GM18526 (cell line): ENCODE measurements at regions not wholly inside any gene's neighbourhood (a gene's known extent, or its start where the extent isn't known, plus 50 kb on each side); places are given as distances from the start of the nearest gene placed in this dataset.

Experiments
- POLR2A ChIP-seq: IDR thresholded peaks from 3 replicates; pipeline ENCODE4 v1.6.1; 2011; ENCODE audit not compliant: insufficient read length; ENCODE audit errors: extremely low read depth

GRCh38 chr21:43364261-43364510 is 62.7 kb downstream of the SIK1 start:
- no peak for TF ChIP-seq POLR2A

DNA sequence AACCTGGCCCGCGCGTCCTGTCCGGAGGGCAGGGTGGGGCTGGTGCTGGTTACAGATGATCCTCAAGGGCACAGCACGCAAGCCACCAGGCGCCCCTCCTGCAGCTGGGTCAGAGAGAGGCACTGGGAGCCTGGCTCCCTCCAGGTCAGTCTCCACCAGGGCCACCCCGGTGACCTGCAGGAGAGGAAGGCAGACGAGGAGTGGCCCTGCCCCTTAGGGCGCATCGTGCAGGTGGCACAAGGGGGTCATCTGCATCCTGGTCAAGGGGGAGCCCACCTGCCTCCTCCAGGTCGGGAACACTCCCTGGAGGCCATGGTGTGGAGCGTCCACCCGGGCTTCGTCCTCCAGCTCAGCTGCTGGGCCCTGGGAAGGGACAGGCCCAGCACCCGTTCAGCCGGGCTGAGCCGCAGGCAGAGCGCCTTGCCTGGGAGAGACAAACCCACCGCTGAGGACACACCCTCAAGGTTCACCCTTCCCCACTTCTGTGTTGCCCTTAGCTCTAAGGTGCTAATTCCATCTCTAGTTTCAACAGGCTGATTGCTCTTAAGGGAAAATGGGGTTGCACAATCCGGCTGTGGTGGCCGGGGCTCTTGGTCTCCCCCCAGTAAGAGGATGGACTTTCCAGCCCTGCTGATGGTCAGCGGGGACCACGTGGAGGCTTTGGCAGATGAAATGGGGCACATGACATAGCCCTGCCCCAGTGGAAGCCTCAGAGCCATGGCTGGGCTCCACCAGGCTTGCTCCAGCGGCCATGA is 63.2 kb downstream of the SIK1 start:
- TF ChIP-seq POLR2A = no peak

GRCh38 chr21:43362915-43363314 is 64.0 kb downstream of the SIK1 start:
- no peak for TF ChIP-seq POLR2A

DNA sequence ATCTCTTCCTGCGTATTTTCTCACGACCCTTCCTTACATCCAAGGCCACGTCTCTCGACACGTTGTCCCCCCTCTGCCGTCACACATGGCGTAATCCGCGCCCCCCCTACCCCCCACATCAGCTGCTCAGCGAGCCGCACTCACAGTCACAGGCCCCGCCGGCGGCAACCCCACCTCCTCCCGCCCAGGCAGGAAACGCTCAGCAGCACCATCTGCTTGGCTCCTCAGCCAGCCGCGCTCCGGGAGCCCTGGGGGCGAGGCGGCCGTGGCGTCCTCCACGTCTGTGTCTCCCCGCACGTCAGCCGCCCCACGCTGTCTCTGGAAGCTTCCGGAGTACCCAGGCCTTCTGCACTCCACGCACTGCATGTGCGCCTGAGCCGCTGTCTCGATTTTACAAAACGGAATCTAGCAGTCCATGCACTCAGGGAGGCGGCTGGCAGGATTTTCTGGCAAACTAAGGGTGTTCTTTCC is 64.6 kb downstream of the SIK1 start:
- peak; percentile 30 for TF ChIP-seq POLR2A

GRCh38 chr21:43361493-43362296 is 65.2 kb downstream of the SIK1 start:
- peak; percentile 30 for TF ChIP-seq POLR2A

DNA sequence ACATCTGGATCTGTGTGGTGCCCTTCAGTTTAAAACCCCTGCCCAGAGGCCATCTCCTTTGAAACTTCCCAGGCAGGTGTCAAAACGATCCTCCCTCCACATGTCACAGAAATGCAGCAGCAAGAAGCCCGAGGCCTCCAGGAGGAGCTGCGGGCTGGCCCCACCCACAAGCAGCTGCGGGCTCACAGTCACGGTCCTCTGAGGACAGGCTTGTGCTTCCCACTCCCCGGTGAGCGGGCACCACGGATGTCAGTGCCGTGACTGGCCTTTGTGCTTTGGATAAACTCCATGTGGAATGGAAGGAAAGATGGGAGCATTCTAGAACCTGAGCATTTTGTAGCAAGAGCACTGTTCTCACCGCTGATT is 65.8 kb downstream of the SIK1 start:
- TF ChIP-seq POLR2A = no peak

DNA sequence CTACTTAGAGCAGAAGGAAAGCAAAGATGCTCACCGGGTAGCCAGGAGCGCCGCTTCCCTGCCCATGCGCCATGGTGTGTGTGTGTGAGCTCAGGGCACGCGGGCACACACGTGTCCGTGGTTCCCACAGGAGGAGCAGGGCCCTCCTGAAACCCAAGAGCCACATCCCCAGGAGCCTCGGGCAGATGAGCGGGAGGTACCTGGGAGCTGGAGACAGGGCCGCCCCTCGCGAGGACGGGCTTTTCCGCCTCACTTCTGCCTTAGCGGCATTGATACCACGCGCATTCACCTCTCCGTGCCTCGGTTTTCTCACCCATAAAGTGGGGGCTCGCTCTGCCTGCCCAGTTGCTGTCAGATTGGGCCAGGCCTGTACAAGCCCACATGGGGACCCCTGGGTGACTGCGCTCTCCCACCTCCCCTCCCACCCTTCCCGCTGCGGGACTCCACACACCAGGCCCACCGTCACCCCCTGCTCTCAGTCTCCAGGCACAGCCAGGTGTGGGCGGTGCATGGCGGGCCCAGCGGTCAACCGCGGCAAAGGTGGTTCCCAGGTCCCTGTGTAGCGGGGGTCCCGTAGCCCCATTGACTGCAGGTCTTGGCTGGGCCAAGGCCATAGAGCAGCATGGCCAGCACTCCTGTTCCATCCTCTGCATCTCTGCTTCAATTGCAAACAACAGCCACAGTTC is 66.3 kb downstream of the SIK1 start:
- no peak for TF ChIP-seq POLR2A

- no peak for TF ChIP-seq POLR2A
These were observed 67.8 kb downstream of the SIK1 start for GRCh38 chr21:43358940-43359822.

- TF ChIP-seq POLR2A = no peak
These were observed 69.1 kb downstream of the SIK1 start for GRCh38 chr21:43357715-43358430.

GRCh38 chr21:43355925-43356289 is 71.0 kb downstream of the SIK1 start:
- TF ChIP-seq POLR2A = no peak

DNA sequence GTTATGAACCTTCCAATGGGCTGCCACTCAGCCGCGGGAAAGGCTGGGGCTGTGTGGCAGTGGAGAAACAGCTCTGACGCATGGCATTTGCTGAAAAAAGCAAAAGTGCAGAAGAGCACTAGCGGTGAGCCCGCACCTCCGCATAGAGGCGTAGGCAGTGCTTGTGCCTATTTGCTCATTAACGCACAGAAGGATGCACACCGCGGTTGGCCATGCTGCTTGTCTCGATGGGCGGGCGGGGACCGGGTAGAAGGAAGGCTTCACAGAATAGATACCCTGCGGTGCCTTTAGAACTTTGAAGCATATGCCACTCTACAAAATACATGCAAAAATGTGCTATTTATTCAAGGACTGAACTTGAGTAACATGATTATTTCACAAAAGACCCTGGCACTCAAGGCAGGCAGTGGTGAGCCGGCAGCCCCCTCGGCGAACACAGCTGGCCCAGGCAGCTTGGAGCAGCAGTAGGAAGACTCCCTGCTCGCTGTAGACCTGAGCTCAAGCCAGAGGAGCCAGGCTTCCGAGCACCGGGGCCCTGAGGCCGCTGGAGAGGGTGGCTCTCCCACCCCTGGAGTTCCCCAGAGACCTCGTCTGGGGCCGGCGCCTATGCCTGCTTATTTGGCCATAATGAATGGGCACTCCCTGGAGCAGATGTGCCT is 71.5 kb downstream of the SIK1 start:
- TF ChIP-seq POLR2A = no peak

DNA sequence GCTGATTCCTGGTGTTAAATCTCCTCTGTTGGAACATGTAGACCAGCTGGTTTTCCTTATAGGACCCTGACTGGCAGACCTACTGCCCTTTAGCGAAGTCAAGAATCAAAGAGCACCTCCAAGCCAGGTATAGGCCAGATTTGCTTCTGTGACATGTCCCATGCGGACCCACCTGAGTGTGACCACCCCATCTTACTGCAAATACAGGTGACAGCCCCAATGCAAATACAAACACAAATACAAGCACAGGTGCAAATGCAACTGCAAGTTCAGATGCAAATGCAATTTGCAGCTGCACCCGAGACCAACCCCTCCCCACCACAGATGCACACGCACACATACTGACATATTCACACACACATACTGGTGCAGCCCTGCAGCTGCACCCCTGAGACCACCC is 72.3 kb downstream of the SIK1 start:
- no peak for TF ChIP-seq POLR2A

- TF ChIP-seq POLR2A = no peak
These were observed 72.9 kb downstream of the SIK1 start for GRCh38 chr21:43354026-43354420.

- TF ChIP-seq POLR2A = no peak
These were observed 73.5 kb downstream of the SIK1 start for GRCh38 chr21:43353282-43354025.
